Ovary (tissue), 7 donors: ENCODE measurements at regions not wholly inside any gene's neighbourhood (a gene's known extent, or its start where the extent isn't known, plus 50 kb on each side); places are given as distances from the start of the nearest gene placed in this dataset.

Experiments used
- DNase-seq, 5 donors: peaks; one replicate each; pipeline ENCODE4 v3.0.0-alpha.2; 2019 to 2020
- H3K27ac ChIP-seq, 2 donors: fragments of 200-600 bp; one replicate each; pipeline versions ENCODE4 v1.5.1 to v1.8.0; 2019 to 2022
- H3K27me3 ChIP-seq: fragments of 200-600 bp; one replicate; pipeline ENCODE4 v1.8.0; 2022
- H3K36me3 ChIP-seq: fragments of 200-600 bp; sonication (generic); one replicate; pipeline ENCODE4 v1.5.1; 2019
- H3K4me1 ChIP-seq: one replicate; pipeline ENCODE4 v1.8.1; 2013; ENCODE audit warnings: mild to moderate bottlenecking, moderate library complexity; ENCODE audit not compliant: insufficient read depth
- H3K4me3 ChIP-seq: fragments of 200-600 bp; sonication (generic); one replicate; pipeline ENCODE4 v1.5.1; 2017
- H3K9me3 ChIP-seq, 2 donors: fragments of 200-600 bp in 1 of 2; sonication (generic) in 1 of 2; one replicate each; pipeline versions ENCODE4 v1.5.1 to v1.8.1; 2013 to 2019; ENCODE audit warnings: mild to moderate bottlenecking in 1 of 2, moderate library complexity in 1 of 2
- CTCF ChIP-seq, 3 donors: fragments of 450-650 bp in 2 of 3; fragments of 200-600 bp in 1 of 3; IDR thresholded peaks; one replicate each; pipeline versions ENCODE4 v1.5.1 to v1.8.0; 2016 to 2022; ENCODE audit warnings: antibody characterized with exemption in 3 of 3, mild to moderate bottlenecking in 1 of 3
- EP300 ChIP-seq: sonication (generic); formaldehyde crosslinking; IDR thresholded peaks from one replicate; pipeline ENCODE4 v1.6.1; 2017; ENCODE audit warnings: antibody characterized with exemption
- POLR2A ChIP-seq: fragments of 450-650 bp; IDR thresholded peaks from one replicate; pipeline ENCODE4 v1.6.1; 2017; ENCODE audit warnings: antibody characterized with exemption, mild to moderate bottlenecking, moderate library complexity
- WGBS, 3 donors: extraction: QIAGEN DNeasy Blood & Tissue Kit in 1 of 3; methylation state at CpG; one replicate each; pipeline versions ENCODE4 v1.1.5 to v1.1.7; 2013 to 2017; 5-methylcytosine and 5-hydroxymethylcytosine counted together
- intact Hi-C, 4 donors: fragments of 100-400 bp; cut with DNase I; formaldehyde crosslinking; loops; one replicate each; pipeline versions ENCODE4 v1.11.0 to v1.15.1; 2022 to 2023
- donor health status: DM: no; HTN: no; CAD: no; lungs with moderate emphysema.
- donor health status: DM: no; HTN: no; CAD: no.
- donor health status: Bipolar disorder and iron deficiency.
- donor health status: DM: no; HTN: no; CAD: no.
- donor health status: DM: yes; HTN: yes; CAD: no.

DNA sequence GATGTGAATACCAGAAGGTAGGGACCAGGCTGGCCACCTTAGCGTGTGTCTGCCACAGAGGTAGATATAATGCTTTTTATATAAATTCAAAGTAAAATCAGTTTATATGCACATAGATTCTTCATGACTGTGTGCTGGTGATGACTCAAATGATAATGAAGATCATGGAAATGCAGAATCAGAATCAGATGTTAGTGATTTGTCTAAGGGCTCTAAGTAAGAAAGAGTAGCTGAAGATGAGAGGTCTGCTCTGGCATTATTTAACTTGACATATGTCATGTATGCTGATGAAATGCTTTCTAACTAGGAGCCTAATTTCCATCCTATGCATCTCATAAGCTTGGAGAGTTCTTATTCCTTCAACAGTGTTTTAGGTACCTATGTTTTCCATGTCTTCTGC is 50.3 kb upstream of the DPH6 start:
- no peaks in the 10 kb centered on the region for H3K36me3 ChIP-seq
- no peak overlapping the region for H3K27ac ChIP-seq
- TF ChIP-seq EP300 (no peak), CTCF (IDR thresholded peaks at IDR 0.05) (no peak), POLR2A (no peak)
- intact Hi-C loops = no loop called here
- no peak overlapping the region for H3K4me3 ChIP-seq
- H3K4me1 ChIP-seq = no peaks in the 10 kb centered on the region
- no peaks in the 10 kb centered on the region for H3K27me3 ChIP-seq
- DNase-seq = no peak
- 97 to 100% (median 98%) methylated on average over 1 of the region's 1 CpG for WGBS, 3 donors
- no peaks in the 10 kb centered on the region for H3K9me3 ChIP-seq

DNA sequence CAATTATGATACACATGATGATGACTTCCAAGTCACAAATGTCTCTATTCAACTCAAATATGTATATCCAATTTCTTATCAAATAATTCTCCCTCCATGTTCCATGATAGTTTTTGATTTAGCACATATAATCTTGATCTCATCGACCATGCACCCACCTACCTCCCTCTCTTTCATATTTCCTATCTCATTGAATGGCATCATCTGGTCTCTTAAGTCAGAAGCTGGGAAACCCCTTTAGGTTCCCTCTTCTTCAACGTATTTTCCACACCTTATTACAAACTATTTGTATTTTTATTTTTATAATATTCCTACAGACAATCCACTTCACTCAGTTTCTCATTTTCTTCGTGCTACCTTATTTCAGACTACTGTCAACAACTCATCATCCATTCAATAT is 56.9 kb upstream of the DPH6 start:
- 92 to 98% (median 97%) methylated on average over 3 of the region's 3 CpGs for WGBS, 3 donors
- TF ChIP-seq EP300 = no peak
- TF ChIP-seq CTCF (IDR thresholded peaks at IDR 0.05) = no peak
- TF ChIP-seq POLR2A = no peak
- H3K36me3 ChIP-seq = no peaks in the 10 kb centered on the region
- H3K4me1 ChIP-seq = peaks cover 2% of the 10 kb centered on the region
- no peaks in the 10 kb centered on the region for H3K9me3 ChIP-seq
- intact Hi-C loops = no loop called here
- H3K4me3 ChIP-seq = no peak overlapping the region
- no peak overlapping the region for H3K27ac ChIP-seq
- no peaks in the 10 kb centered on the region for H3K27me3 ChIP-seq
- DNase-seq = no peak

DNA sequence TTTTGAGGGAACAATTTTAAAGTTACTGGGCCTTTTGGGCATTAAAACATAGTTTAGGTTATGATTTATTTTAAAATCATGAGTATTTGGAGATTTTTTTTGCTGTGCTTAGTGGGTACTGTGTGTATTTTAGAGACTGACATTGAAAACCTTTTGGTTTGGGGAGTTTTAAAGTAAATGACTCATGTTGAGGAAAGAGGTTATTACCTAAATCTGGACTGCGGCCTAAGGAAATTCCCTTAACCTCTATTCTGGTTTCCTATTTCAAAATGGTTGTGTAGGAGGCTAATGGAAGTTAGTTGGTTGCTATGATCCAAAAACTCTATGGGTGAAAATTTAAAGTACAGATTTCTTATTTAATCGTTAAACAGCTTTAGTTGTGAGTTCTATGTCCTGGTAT is 57.3 kb upstream of the DPH6 start:
- intact Hi-C loops = no loop called here

DNA sequence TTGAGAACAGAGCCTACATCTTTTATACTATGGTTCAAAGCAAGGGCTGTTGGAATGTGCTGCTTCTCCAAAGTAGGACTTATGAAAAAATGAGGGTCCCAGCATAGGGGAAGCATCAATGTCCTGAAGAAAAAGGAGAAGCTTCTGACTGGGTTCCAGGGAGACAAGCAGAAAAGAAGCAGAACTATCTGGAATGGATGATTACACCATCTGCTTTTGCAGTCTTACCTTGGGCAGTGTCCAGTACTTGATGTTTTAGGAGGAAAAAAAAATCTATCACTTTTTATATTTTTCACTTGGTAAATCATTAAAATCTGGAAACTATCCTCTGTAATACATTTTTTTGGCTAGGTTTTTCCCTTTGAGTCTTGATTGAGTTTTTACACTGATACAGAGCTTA is 57.9 kb upstream of the DPH6 start:
- TF ChIP-seq EP300 (no peak), CTCF (IDR thresholded peaks at IDR 0.05) (no peak), POLR2A (no peak)
- intact Hi-C loops = no loop called here
- no peak overlapping the region for H3K4me3 ChIP-seq
- H3K27ac ChIP-seq = no peak overlapping the region
- no peak for DNase-seq
- peaks cover 2% of the 10 kb centered on the region for H3K4me1 ChIP-seq
- H3K36me3 ChIP-seq = no peaks in the 10 kb centered on the region
- H3K27me3 ChIP-seq = no peaks in the 10 kb centered on the region
- no peaks in the 10 kb centered on the region for H3K9me3 ChIP-seq

More for the DNA sequence above, 57.3 kb upstream of the DPH6 start:
- H3K36me3 ChIP-seq = no peaks in the 10 kb centered on the region
- H3K27ac ChIP-seq = no peak overlapping the region
- DNase-seq = no peak
- peaks cover 2% of the 10 kb centered on the region for H3K4me1 ChIP-seq
- TF ChIP-seq CTCF (IDR thresholded peaks at IDR 0.05) = no peak
- TF ChIP-seq POLR2A = no peak
- no peak for TF ChIP-seq EP300
- 77 to 89% (median 79%) methylated on average over 2 of the region's 2 CpGs for WGBS, 3 donors
- H3K4me3 ChIP-seq = no peak overlapping the region
- H3K9me3 ChIP-seq = no peaks in the 10 kb centered on the region
- H3K27me3 ChIP-seq = no peaks in the 10 kb centered on the region
